Lower leg skin (tissue), 3 donors: ENCODE measurements at regions not wholly inside any gene's neighbourhood (a gene's known extent, or its start where the extent isn't known, plus 50 kb on each side); places are given as distances from the start of the nearest gene placed in this dataset.
"Not testable (repeated sequence)": the region's sequence is repeated elsewhere in the genome, so short reads cannot be mapped to it uniquely, and the experiment has no call there.

Source experiments
- POLR2A ChIP-seq, 2 donors: fragments of 450-650 bp; IDR thresholded peaks; one replicate each; pipeline ENCODE4 v1.6.1; 2016 to 2017; ENCODE audit warnings: antibody characterized with exemption in 2 of 2, mild to moderate bottlenecking in 1 of 2, moderate library complexity in 1 of 2
- TF ChIP-seq, protein P1 (sequence below), 3 donors: fragments of 450-650 bp; IDR thresholded peaks; one replicate each; pipeline ENCODE4 v1.5.1; 2016; ENCODE audit warnings: antibody characterized with exemption in 3 of 3, mild to moderate bottlenecking in 3 of 3, moderate library complexity in 2 of 3

DNA sequence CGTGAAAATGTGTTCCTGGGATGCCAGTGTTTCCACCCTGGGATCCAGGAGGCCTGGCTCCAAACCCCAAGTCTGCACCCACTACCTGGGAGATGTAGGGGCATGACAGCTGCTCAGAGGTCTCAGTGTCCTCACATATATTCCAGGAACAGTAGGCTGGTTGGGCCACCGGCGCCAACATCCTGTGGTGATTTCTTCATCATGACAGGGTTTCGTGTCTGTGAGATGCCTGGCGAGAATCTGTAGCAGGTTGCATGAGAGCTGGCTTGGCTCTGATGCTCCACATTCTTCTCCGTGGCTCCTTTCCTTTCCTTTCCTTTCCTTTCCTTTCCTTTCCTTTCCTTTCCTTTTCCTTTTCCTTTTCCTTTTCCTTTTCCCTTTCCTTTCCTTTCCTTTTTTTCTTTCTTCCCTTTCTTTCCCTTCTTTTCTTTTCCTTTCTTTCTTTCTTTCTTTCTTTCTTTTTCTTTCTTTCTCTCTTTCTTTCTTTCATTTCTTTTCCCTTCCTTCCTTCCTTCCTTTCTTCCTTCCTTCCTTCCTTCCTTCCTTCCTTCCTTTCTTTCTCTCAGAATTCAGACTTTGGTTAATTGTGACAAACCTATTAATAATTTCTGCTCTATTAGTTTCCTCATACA is 87.6 kb upstream of the DPP6 start:
- TF ChIP-seq, protein P1, sequence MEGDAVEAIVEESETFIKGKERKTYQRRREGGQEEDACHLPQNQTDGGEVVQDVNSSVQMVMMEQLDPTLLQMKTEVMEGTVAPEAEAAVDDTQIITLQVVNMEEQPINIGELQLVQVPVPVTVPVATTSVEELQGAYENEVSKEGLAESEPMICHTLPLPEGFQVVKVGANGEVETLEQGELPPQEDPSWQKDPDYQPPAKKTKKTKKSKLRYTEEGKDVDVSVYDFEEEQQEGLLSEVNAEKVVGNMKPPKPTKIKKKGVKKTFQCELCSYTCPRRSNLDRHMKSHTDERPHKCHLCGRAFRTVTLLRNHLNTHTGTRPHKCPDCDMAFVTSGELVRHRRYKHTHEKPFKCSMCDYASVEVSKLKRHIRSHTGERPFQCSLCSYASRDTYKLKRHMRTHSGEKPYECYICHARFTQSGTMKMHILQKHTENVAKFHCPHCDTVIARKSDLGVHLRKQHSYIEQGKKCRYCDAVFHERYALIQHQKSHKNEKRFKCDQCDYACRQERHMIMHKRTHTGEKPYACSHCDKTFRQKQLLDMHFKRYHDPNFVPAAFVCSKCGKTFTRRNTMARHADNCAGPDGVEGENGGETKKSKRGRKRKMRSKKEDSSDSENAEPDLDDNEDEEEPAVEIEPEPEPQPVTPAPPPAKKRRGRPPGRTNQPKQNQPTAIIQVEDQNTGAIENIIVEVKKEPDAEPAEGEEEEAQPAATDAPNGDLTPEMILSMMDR (IDR thresholded peaks at IDR 0.05) = not testable (repeated sequence)
- not testable (repeated sequence) for TF ChIP-seq POLR2A (IDR thresholded peaks at IDR 0.05)
